ENCODE measurements at regions not wholly inside any gene's neighbourhood (a gene's known extent, or its start where the extent isn't known, plus 50 kb on each side); places are given as distances from the start of the nearest gene placed in this dataset.

DNA sequence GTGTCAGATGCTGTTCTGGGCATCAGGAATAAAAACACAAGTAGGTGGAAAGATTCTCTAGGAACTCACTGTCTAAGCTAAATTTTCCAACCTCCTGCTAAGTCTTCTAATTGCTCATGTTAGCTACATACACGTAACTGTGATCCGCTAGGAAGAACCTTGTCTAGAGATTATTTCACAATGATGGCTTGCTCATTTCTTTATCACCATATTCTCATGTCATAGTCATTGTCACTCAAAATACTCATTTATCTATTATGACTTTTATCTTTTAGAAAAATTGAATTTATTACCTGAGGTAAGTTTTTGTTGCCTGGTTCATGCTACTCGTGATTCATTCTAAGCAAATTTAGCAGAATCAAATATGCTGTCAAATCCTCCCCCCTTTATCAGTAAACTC is 1402.4 kb upstream of the FLRT2 start:
- TF ChIP-seq, protein P1, sequence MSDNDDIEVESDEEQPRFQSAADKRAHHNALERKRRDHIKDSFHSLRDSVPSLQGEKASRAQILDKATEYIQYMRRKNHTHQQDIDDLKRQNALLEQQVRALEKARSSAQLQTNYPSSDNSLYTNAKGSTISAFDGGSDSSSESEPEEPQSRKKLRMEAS (CRISPR knock-in tag; IDR thresholded peaks at IDR 0.05): no peak
- TF ChIP-seq, protein P2, sequence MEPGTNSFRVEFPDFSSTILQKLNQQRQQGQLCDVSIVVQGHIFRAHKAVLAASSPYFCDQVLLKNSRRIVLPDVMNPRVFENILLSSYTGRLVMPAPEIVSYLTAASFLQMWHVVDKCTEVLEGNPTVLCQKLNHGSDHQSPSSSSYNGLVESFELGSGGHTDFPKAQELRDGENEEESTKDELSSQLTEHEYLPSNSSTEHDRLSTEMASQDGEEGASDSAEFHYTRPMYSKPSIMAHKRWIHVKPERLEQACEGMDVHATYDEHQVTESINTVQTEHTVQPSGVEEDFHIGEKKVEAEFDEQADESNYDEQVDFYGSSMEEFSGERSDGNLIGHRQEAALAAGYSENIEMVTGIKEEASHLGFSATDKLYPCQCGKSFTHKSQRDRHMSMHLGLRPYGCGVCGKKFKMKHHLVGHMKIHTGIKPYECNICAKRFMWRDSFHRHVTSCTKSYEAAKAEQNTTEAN (CRISPR knock-in tag; IDR thresholded peaks at IDR 0.05): no peak
- TF ChIP-seq, protein P3, sequence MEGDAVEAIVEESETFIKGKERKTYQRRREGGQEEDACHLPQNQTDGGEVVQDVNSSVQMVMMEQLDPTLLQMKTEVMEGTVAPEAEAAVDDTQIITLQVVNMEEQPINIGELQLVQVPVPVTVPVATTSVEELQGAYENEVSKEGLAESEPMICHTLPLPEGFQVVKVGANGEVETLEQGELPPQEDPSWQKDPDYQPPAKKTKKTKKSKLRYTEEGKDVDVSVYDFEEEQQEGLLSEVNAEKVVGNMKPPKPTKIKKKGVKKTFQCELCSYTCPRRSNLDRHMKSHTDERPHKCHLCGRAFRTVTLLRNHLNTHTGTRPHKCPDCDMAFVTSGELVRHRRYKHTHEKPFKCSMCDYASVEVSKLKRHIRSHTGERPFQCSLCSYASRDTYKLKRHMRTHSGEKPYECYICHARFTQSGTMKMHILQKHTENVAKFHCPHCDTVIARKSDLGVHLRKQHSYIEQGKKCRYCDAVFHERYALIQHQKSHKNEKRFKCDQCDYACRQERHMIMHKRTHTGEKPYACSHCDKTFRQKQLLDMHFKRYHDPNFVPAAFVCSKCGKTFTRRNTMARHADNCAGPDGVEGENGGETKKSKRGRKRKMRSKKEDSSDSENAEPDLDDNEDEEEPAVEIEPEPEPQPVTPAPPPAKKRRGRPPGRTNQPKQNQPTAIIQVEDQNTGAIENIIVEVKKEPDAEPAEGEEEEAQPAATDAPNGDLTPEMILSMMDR (IDR thresholded peaks at IDR 0.05): no peak
- TF ChIP-seq SP1 (CRISPR knock-in tag; conservative IDR thresholded peaks at IDR 0.05): no peak
- TF ChIP-seq, protein P4, sequence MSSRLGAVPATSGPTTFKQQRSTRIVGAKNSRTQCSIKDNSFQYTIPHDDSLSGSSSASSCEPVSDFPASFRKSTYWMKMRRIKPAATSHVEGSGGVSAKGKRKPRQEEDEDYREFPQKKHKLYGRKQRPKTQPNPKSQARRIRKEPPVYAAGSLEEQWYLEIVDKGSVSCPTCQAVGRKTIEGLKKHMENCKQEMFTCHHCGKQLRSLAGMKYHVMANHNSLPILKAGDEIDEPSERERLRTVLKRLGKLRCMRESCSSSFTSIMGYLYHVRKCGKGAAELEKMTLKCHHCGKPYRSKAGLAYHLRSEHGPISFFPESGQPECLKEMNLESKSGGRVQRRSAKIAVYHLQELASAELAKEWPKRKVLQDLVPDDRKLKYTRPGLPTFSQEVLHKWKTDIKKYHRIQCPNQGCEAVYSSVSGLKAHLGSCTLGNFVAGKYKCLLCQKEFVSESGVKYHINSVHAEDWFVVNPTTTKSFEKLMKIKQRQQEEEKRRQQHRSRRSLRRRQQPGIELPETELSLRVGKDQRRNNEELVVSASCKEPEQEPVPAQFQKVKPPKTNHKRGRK (CRISPR knock-in tag; IDR thresholded peaks at IDR 0.05; ENCODE audit: borderline replicate concordance): no peak
- TF ChIP-seq, protein P5, sequence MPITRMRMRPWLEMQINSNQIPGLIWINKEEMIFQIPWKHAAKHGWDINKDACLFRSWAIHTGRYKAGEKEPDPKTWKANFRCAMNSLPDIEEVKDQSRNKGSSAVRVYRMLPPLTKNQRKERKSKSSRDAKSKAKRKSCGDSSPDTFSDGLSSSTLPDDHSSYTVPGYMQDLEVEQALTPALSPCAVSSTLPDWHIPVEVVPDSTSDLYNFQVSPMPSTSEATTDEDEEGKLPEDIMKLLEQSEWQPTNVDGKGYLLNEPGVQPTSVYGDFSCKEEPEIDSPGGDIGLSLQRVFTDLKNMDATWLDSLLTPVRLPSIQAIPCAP (CRISPR knock-in tag; IDR thresholded peaks at IDR 0.05): no peak

Data from WTC11 (cell line).